ENCODE measurements at regions not wholly inside any gene's neighbourhood (a gene's known extent, or its start where the extent isn't known, plus 50 kb on each side); places are given as distances from the start of the nearest gene placed in this dataset.
"Not testable (repeated sequence)": the region's sequence is repeated elsewhere in the genome, so short reads cannot be mapped to it uniquely, and the experiment has no call there.

DNA sequence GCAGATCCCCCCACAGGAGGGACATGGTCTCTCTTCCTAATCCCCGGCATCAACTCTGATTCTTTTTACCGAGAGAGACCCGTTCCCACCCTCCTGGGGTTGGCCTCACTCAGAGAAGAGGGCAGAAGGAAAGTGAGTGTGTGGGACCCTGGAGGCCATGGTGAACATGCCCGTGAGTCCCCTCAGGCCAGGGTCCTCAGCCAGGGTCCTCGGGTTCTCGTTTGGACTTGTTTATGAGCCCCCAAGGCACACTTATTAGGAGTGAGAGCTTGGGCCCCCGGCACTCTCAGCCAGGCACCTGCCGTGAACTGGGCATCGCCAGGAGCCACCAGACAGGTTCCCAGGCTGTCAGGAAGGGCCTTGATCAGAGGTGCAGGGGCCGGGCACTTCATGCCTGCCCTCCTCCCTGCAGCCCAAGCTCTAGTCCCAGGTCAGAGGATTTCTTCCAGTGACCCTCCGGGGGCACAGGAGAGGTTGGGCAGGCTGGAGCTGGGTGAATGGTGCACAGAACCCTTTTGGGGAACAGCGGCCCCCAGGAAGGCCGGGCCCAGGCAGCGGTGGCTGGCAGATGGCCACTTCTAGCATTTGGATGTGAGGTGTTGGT, 122.6 kb downstream of the CRYAA start:
- no peak for DNase-seq

DNA sequence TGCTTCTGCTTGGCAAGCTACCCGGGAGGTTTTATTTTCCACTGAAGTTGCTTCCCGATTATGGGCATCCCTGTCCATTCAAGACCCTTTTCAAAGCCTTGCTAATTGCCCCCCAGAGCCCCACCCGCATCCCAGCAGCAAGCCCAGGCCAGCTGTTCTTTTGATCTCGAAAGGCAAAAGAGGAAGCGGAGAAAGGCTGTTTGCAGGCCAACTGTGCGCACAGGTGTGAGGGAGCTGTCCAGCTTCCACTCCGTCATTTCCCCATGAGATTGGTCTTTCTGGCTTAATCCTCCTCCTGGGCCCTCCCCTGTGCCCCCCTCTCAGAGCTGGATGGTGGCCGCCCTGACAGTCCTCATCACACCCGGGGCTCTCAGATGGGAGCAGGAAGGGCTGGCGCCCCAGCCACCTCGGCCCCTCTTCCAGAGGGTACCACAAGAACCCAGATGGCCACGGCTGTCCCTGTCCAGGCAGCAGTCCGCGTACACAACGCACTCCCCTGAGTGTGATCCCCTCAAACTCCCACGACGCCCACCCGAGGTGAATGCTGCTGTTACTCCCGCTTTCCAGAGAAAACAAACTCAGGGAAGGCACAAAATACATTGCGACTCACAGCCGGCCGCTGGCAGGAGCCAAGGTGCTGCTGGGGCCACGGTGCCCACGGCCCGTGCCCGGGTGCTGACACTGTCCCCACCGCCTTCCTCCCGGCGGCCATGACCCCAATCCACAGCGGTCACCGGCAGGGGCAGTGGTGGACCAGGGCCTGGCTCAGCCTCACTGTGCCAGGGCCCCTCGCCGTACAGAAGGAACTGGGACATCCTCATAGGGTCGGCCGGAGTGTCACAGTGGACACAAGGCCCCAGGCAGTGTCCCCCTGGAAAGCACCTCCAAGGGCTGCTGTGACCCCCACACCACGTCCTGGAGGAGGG, 121.9 kb downstream of the CRYAA start:
- no peak for DNase-seq

DNA sequence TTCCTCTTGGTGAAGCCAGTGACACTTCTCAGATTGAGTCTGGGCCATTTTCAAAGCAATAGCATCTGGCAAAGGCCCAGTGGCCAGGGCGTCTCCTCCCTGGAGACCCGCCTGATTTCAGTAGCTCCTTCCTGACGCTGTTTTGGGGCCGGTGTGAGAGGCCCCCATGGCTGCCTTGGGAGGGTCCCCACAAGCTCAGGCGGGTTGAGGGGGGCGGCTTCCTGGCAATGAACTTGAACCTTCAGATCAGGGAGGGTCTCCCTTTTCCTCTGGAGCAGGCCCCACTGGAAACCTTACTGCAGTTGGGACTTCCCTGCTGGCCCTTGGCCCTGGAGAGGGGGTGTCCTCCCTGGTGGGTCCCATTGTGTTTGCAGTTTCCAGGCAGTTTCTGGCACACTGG, 121.2 kb downstream of the CRYAA start:
- DNase-seq = no peak

DNA sequence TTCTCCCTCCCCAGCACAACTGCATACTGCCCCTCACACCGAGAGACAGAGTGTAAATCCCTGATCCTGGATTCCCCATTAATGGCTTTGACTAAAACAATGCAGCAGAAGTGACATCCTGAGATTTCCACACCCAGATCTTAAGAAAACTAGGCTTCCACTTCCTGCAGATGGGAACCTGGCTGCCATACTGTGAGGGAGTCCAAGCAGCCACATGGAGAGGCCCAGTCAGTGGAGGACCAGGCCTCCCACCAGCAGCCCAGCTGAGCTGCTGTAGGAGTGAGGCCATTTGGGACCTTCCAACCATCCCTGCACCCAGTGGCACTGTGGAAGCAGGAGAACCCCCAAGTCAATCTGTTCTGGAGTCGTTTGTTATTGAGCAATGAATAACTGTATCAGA, 120.6 kb downstream of the CRYAA start:
- no peak for DNase-seq

DNA sequence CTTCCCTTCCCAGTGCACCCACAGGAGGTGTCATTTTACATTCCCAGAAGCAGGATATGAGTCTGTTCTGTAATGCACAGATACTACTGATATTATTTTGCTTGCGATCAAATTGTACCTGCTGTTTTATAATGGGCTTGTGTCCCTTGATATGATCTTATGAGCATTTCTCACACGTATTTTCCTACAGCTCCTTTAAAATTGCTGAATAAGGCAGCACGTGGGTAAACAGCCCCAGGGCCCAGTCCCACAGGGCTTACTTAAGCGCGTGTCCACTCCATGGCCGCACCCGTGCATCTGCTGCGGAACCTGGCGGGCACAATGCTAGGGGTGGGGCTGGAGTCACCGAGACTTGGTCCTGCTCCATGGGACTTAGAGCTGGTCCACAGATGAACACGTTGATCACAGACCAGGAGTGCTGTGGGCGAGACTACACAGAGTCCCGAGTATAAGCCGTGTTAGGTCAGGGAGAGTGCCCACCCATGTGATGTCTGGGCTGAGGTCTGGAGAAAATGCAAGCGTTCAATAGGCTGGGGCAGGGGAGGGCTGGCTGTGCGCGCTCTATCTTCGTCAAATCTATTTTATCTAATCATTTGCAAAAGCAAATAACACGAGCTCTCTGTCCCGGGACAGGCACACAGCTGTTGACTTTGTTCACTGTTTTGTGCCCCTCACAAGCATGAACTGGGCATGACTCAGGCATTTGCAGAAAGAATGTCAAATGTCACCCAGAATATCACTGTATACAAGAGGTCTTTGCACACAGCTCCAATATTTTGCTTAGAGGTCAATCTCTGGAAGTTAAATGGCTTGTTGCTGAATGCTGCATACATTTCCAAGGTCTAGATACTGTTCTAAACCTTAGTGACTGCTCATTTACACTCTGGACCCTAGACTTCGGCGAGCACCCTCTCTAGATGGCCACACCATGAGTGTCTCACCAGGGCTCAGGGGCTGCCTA, 119.3 kb downstream of the CRYAA start:
- DNase-seq = no peak

DNA sequence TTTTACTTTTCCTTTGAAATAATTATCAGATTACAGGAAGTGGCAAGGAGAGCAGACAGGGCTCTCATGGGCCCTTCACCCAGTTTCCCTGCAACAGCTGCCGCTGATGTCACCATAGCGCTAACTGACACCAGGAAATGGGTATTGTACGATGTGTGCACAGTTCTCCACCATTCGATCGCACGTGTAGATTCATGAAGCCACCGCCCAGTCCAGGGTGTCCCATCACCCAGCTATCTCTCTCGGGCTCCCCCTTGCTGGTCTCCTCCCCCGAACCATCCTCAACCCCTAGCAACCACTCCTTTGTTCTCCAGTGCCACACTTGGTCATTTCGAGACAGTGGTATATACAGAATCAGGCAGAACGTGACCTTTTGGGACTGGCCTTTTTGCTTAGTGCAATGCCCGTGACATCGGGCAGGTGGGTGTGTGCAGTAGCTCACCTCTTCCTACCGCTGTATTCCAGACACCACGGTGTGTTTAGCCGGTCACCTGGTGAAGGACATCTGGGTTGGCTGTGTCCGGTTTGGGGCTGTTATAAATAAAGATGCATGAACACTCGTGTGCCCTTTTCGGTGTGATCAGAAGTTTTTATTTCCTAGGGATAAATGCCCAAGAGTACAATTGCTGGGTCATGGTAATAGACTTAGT, 118.4 kb downstream of the CRYAA start:
- DNase-seq = no peak

DNA sequence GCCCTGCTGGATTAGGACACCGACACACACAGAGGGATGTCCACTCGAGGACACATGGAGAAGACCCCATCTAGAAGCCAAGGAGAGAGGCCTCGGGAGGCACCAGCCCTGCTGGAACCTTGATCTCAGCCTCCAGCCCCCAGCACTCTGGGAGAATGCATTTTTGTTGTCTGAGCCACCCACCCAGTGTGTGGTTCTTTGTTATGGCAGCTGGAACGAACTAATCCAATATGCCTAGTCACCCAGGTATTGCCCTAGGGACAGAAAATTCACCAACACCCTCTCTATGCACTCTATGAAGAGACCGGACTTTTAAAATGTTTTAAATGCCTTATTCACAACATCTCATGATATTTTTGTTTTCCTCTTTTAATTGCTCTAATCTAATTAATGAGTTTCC, 117.4 kb downstream of the CRYAA start:
- DNase-seq = no peak

DNA sequence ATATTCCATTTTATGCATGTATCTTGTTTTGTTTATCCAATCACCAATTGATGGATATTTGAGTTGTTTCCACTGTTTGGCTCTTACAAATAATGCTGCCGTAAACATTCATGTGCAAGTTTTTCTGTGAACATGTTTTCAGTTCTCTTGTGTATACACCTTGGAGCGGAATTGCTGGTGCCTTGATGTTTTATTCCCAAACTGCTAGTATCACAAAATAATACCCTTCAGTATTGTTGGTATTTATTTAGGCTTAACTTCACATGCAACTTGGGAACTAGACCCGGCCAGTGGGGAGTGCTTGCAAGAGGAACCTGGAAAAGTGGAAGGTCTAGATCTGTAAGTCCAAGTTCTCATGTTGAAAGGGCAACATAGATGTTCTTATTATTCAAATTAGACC, 115.9 kb downstream of the CRYAA start:
- no peak for DNase-seq

DNA sequence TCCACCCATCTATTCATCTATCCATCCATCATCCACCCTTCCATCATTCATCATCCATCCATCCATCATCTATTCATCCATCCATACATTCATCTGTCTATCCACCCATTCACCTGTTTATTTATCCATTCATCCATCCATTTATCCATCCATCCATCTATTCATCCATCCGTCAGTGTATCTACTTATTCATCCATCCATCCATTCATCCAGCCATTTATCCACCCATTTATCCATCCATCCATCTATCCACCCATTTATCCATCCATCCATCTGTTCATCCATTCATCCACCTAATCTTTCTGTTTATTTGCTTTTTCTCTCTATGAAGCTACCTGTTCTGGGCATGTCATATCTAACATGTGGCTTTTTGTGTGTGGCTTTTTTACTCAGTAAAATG, 115.4 kb downstream of the CRYAA start:
- no peak for DNase-seq

DNA sequence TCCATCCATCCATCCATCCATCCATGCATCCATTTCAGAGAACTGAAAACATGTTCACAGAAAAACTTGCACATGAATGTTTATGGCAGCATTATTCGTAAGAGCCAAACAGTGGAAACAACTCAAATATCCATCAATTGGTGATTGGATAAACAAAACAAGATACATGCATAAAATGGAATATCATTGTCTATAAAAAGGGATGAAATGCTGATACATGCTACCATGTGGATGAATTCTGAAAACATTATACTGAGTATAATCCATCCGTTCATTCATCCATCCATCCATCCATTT, 115.1 kb downstream of the CRYAA start:
- DNase-seq = not testable (repeated sequence)

DNA sequence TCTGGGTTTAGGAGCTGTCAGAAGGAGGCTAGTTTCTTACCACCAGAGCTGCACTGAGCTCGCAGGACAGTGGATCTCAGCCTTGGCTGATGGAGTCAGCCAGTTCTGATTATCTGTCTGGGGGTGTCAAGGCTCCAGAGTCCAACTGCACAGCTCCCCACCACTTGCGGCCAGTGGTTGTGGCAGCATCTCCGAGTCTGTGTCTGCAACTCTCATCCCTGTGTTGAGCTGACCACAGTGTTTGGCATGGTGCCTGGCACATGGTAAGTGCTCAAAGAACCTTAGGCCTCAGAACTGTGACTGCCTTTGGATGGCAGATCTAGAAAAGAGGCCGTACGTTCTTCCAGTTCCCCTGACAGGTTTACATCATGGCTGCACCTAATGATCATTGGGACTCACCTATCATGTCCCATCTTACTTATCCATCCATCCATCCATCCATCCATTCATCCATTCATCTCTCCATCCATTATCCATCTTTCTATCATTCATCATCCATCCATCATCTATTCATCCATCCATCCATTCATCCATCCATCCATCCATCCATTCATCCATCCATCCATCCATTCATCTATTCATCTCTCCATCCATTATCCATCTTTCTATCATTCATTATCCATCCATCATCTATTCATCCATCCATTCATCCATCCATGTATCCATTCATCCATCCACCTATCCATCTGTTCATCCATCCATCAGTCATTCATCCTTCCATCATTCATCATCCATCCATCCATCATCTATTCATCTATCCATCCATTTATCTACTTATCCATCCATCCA, 114.5 kb downstream of the CRYAA start:
- no peak for DNase-seq

DNA sequence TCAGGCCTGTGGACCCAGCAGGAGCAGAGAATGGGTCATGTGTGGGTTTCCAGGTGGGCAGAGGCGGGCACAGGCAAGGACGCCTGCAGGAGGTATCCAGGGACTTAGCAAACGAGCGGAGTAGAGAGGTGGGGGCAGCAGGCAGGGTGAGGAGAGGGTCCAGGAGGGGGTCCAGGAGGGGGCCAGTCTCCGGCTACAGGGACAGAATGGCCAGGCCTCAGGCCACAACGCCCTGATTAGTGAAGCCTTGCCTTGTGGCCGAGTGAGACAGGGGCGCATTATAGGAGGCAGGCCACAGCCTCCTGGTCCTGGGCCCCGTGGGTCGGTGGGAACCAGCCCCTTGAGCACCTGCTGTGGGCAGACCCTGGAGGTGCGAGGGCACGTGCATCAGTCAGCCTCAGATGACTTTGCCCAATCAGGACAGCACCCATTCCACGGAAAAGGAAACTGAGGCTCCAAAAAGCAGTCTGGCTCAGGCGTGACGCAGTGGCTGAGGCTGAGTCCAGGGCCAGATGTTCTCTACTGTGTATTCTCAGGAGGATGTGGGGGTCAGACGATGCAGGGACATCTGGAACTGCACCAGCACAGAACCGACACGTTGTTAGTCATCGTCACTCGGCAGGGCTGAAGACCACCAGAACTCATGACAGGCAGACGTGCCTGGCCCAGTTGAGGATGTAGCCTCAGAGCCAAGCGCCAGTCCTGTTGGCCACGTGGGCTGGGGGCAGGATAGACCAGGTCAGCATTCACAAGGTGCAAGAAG, 113.7 kb downstream of the CRYAA start:
- DNase-seq = no peak

DNA sequence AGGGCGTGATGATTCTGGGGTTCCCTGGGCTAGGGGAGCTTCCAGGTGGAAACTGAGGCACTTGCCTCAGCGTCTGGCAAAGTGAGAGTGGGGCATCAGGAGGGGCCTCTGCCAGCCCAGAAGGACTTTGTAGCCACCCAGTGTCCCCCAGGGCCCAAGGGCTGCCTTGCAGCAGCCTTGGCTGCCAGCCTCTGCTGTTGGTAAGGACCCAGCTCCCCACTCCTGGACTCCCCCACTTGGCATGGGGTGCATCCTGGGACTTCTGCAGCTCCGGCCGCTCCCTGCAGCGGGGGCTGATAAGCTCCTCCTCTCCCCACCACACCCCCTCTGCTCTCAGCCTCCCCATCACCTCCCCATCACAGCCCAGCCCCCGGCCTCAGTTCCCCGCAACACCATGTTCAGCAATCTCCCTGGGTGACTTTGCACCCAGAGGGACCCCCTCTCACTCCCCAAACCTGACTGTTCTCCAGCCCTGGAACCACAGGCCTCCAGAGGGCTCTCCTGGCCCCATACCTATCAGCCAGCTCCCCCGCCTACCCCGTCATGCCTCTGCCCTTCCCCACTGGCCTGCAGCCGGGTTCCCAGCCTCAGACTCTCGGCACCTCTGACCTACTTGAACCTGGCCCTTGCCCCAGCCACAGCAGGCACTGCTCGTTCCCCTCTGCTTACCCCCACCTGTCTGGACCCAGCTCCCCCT, 113.0 kb downstream of the CRYAA start:
- no peak for DNase-seq

DNA sequence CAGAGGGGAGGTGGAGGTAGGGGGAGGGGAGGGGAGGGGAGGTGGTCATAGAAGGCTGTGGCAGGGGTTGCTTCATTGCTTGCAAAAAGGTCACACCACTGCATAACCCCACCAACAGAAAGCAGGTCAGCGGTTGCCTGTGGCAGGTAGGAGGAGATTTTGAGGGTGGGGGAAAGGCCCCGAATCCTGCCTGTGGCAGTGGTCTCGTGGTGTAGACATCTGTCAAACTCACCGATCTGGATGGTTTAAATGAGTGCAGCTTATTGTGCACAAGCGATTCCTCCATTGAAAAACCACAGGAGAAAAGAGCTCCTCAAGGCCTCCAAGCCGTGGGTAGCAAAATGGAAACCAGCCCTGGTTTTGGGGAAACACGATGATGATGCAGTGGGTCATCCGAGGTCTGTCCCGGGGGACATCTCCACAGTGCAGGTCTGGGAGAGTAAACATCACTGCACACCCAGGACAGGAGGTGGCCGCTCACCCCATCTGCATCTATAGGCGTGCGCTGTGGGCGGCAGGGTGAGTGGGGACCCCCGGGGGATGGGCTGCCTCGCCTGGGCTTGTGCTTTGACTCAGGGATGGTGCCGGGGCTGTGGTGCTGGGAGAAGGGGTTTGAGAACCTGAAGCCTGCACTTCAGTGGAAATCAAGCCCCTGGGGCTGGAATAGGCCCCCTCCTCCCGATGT, 112.3 kb downstream of the CRYAA start:
- no peak for DNase-seq

DNA sequence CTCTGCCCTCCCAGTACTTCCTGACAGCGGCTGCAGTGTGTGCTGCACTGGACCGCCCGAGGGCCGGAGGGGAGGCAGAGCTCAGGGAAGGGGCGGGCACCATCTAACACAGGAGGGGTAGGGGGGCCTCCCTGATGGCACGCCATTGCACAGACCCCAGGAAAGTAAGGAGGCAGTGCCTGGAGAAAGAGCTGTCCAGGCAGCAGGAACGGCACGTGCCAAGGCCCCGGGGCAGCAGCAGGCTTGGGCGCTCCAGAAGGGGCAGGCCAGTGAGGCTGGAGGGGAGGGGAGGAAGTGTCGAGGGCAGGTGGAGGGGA, 110.7 kb downstream of the CRYAA start:
- DNase-seq = no peak

DNA sequence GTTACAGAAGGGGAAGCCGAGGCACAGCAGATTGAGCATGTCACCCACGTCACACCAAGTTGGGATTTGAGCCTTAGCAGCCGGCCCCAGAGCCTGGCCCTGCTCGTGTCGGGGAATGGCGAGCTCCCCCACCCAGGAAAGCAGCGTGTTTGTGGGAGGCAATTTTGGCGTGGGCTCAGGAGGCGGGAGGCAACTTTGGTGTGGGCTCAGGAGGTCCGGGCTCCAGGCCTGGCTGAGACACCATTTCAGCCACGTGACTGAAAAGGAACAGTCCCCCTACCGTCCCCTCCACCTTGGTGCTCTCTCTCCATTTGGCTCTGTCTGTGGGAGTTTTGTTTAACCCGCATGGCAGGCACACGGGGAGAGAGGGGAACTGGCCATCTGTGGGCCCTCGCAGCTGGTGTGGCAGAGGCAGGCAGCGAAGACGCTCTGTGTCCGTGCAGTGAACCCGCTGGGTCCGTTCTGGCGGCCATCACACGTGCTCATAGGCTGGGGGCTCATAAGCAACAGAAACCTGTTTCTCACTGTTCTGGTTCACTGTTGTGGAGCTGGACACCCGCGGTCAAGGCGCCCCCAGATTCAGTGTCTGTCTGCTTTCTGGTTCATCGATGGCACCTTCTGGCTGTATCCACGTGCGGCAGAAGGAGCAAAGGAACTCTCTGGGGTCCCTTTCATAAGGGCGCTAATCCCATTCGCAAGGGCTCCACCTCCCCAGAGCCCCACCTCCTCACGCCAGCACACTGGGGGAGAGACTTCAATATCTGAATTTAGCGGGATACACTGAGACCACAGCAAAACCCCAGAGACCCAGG, 110.2 kb downstream of the CRYAA start:
- no peak for DNase-seq

DNA sequence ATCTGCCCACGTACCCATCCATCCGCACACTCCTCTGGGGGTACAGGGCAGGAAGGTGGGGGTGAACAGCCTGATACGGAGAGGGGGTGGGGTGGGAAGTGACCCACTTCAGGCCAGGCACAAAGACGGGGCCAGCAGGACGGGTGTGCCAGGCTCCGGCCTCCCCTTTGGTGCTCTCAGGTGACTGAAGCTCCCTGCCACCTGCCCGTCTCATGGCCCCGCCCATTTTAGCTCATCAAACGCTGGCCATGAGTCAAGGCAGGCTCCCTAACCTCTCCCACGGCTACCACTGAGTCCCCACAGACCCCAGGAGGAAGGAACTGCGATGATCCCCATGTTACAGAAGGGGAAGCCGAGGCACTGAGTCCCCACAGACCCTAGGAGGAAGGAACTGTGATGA, 109.6 kb downstream of the CRYAA start:
- no peak for DNase-seq

All from anterior cingulate cortex (tissue), 58 donors.